ENCODE measurements at regions not wholly inside any gene's neighbourhood (a gene's known extent, or its start where the extent isn't known, plus 50 kb on each side); places are given as distances from the start of the nearest gene placed in this dataset.

DNA sequence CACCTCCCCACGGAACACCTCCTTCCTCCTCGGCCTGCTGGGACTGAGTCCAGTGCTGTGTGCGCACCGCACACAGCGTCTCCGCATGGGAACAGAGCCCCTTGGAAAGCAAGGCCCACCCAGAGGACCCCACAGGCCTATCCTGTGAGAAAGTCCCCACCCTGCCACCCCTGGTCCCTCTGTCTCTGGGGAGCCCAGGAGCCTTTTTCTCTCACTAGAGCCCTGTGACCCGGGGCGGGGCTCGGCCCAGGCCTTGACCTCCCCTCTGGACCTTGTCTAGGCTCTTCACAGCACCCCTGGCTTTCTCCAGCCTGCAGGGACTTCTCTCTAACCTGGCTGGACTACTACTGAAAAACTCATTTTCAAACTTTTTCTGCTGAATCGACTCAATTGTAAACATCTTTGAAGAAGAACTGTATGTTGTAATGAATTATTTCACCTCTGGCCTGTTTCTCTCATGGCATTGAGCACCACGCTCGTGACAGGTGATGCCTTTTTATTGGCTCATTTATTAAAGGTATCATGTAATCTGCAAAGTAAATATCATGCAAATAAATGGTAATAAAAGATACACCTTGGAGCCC is 89.2 kb downstream of the IRX1 start:
- no peak overlapping the region for H3K4me3 ChIP-seq (ENCODE audit: low read depth, low read length)
- in situ Hi-C loops (cut with HindIII; ENCODE audit: low sequenced_read_pairs): no loop called here
- no peak for DNase-seq (ENCODE audit: low read depth, low spot score)
- TF ChIP-seq, protein P1, sequence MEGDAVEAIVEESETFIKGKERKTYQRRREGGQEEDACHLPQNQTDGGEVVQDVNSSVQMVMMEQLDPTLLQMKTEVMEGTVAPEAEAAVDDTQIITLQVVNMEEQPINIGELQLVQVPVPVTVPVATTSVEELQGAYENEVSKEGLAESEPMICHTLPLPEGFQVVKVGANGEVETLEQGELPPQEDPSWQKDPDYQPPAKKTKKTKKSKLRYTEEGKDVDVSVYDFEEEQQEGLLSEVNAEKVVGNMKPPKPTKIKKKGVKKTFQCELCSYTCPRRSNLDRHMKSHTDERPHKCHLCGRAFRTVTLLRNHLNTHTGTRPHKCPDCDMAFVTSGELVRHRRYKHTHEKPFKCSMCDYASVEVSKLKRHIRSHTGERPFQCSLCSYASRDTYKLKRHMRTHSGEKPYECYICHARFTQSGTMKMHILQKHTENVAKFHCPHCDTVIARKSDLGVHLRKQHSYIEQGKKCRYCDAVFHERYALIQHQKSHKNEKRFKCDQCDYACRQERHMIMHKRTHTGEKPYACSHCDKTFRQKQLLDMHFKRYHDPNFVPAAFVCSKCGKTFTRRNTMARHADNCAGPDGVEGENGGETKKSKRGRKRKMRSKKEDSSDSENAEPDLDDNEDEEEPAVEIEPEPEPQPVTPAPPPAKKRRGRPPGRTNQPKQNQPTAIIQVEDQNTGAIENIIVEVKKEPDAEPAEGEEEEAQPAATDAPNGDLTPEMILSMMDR (IDR thresholded peaks at IDR 0.05; ENCODE audit: low read depth, low read length): no peak

DNA sequence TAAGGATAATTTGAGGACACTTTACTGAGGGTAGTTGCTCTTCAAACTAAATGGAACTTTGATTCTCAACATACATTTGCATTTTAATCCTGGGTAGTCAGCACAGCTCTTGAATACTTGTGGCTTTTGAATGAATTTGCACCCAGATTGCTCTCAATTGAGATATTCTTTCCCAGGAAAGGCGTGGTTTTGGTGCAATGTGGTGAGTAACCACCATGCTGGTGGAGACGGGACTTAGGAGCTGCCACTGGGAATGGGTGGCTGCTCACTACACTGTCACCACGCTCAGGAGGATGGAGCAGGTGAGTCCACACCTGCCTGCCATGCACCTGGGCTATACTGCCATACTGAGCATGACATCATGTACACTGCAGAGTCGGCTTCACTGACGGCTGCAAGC is 99.2 kb downstream of the IRX1 start:
- peak; percentile 25 for DNase-seq (ENCODE audit: low read depth, low spot score)
- no peak overlapping the region for H3K4me3 ChIP-seq (ENCODE audit: low read depth, low read length)
- TF ChIP-seq, protein P1 (IDR thresholded peaks at IDR 0.05; ENCODE audit: low read depth, low read length): no peak
- in situ Hi-C loops (cut with HindIII; ENCODE audit: low sequenced_read_pairs): no loop called here

DNA sequence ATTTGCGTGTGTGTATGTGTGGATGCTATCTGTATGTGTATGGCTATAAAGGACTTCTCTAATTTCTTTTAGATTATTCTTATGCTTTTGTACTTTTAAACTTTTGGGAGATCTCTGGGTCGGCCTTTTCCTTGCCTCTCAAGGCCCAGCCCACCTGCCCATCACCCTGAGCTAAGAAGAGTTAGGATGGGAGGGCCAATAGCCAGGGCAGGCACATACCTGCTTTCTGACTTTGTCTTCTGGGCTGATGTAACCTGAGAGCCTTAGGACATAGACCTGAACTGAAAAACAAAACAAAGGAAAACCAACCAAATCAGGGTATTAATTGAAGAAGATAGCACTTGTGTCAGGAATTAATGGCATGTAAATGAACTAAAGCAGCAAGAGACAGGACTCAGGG is 100.2 kb downstream of the IRX1 start:
- in situ Hi-C loops (cut with HindIII; ENCODE audit: low sequenced_read_pairs): no loop called here
- TF ChIP-seq, protein P1 (IDR thresholded peaks at IDR 0.05; ENCODE audit: low read depth, low read length): no peak
- no peak for DNase-seq (ENCODE audit: low read depth, low spot score)
- H3K4me3 ChIP-seq (ENCODE audit: low read depth, low read length): no peak overlapping the region

DNA sequence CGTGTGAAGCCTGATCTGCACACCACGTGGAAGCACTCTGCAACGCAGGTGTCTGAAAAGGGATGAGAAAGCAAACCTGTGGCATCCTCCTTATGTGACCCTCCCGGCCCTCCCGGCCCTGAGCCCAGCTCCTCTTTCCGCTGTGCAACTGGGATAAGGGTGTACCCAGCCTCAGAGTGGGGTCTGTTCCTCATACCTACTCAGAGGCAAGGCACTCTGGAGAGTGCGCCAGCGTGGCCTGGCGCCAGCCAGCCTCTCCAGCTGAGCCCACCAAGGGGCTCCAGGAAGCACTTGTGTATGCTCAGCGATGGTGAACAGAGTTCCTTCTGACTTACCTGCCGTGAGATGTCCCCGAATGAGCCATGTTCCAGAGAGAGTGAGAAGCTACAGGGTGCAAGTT is 102.8 kb downstream of the IRX1 start:
- no peak overlapping the region for H3K4me3 ChIP-seq (ENCODE audit: low read depth, low read length)
- no peak for DNase-seq (ENCODE audit: low read depth, low spot score)
- in situ Hi-C loops (cut with HindIII; ENCODE audit: low sequenced_read_pairs): no loop called here
- TF ChIP-seq, protein P1 (IDR thresholded peaks at IDR 0.05; ENCODE audit: low read depth, low read length): no peak

DNA sequence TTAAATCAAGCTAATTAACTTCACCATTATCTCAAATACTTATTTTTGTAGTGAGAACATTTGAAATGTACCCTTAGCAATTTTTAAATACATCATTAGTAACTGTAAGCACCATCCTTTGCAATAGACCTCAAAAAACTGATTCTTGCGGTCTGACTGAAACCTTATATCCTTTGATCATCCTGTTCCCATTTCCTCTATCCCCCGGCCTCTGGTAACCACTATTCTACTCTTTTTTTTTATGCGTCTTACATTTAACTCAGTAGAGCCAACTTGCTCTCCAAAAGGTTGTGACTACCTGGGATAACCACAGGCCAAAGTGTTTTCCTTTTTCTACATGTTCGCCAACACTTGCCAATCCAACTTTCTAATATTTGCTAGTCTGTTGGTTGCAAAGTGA is 106.1 kb downstream of the IRX1 start:
- no peak overlapping the region for H3K4me3 ChIP-seq (ENCODE audit: low read depth, low read length)
- in situ Hi-C loops (cut with HindIII; ENCODE audit: low sequenced_read_pairs): no loop called here
- TF ChIP-seq, protein P1 (IDR thresholded peaks at IDR 0.05; ENCODE audit: low read depth, low read length): no peak
- DNase-seq (ENCODE audit: low read depth, low spot score): no peak

DNA sequence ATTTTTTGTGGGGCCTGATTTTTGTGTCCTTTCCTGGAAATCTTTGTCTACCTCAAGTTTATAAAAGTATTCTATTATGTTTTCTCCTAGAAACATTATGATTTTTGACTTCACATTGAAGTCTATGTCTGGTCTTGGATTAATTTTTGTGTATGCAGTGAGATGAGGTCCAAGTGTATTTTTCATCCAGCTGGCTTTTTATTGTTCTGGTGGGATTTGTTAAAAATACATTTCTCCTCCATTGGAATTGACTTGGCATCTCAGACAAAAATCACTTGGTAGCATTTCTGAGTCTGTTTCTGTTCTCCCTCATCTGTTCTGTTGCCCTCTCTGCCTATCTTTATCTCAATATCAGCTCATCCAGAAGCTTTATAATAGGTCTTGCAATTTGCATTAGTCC is 109.0 kb downstream of the IRX1 start:
- no peak for DNase-seq (ENCODE audit: low read depth, low spot score)
- in situ Hi-C loops (cut with HindIII; ENCODE audit: low sequenced_read_pairs): no loop called here
- H3K4me3 ChIP-seq (ENCODE audit: low read depth, low read length): no peak overlapping the region
- TF ChIP-seq, protein P1 (IDR thresholded peaks at IDR 0.05; ENCODE audit: low read depth, low read length): no peak

All from astrocyte of the spinal cord (primary cell).